Amniotic epithelial cell (primary cell): ENCODE measurements at regions not wholly inside any gene's neighbourhood (a gene's known extent, or its start where the extent isn't known, plus 50 kb on each side); places are given as distances from the start of the nearest gene placed in this dataset.
"Not testable (repeated sequence)": the region's sequence is repeated elsewhere in the genome, so short reads cannot be mapped to it uniquely, and the experiment has no call there.

ENCODE experiments used
- DNase-seq: peaks from one replicate; pipeline ENCODE4 v3.0.0-alpha.2; 2010; ENCODE audit warnings: low read depth

DNA sequence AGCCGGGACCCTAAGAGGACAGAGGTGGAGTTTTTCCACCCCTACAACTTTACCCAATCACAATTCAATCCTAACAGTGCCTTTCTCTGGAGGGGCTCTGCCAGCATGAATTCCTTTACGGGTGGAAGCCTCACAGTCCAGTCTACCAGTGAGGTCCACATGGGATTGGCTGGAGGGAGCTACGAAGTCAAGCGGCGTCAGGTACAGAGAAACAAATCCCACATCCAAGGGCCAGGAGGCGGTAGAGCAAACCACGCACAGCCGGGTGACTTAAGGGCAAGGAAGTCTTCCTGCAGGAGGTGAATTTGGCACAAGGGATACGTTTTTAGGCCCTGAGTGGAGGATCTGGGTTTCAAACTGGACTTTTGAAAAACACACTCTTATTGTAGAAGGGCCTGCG, 199.6 kb downstream of the UQCRFS1 start:
- no peak for DNase-seq

DNA sequence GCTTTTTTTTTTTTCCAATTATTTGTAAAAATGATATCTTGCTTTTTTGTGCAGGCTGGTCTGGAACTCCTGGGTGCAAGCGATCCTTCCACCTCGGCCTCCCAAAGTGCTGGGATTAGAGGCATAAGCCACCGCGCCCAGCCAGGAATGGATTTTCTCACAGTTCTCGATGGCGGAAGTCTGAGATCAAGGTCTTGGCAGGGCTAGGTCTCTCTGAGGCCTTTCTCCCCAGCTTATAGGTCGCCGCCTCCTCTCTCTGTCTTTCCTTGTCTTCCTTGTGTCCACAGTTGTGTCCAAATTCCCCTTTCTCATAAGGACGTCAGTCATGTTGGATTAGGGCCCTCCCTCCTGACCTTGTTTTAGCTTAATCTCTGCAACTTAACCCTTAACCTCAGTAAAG, 200.5 kb downstream of the UQCRFS1 start:
- DNase-seq, result no peak

DNA sequence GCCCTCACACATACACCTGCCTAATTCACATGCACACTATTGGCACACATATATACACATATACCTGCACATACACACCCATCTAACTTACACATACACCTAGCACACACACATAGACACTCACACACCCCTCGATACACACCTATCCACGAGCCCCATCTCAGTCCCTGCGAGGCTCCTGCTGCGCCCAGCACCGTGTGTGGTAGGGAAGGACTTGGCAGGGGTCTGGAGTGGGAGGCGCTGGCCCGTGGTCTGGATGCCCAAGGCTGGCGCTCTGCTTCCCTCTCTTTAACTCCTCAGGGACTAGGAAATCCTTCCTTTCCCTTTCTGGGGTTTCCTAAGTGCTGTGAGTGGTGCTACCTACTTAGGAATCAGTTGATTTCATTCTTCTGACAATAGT, 202.7 kb downstream of the UQCRFS1 start:
- DNase-seq, result no peak

DNA sequence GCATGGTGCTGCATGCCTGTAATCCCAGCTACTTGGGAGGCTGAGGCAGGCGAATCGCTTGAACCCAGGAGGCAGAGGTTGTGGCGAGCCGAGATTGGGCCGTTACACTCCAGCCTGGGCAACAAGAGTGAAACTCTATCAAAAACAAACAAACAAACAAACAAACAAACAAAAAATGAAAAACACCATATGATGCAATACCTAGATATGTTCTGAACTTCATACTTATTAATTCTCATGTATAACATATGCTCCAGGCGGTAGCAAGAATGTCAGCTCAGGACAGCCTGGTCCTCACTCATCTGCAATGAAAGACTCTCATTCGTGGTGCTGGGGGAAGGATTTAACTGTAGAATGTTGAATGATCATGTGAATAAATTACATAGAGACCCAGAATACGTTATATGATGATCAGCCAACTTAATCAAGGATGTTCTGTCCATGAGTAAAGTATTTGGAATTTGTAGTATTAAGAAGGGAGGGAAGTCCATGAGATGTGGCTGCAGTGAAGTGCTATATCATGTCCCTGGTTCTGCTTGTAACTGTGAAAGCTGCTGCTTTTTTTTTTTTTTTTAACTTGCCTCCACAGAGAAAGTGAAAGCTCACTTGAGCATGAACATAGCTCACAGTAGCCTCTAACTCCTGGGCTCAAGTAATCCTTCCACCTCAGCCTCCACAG, 206.8 kb downstream of the UQCRFS1 start:
- DNase-seq, result no peak

DNA sequence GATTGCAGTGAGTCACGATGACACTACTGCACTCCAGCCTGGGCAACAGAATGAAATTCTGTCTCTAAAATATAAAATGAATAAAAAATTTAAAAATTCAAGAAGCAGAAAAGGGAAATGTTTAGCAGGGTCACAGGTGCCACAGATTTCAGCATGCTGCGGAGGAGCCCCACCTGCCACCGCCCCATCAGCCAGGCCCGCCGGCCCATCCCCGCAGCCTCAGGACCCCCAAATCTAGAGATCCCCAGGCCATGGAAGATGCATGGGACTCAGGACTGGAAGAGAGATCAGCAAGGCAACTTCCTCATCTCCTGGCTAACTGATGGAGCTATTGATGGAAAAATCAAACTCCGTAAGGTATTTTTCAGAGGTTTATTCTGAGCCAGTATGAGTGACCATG, 208.2 kb downstream of the UQCRFS1 start:
- no peak for DNase-seq

DNA sequence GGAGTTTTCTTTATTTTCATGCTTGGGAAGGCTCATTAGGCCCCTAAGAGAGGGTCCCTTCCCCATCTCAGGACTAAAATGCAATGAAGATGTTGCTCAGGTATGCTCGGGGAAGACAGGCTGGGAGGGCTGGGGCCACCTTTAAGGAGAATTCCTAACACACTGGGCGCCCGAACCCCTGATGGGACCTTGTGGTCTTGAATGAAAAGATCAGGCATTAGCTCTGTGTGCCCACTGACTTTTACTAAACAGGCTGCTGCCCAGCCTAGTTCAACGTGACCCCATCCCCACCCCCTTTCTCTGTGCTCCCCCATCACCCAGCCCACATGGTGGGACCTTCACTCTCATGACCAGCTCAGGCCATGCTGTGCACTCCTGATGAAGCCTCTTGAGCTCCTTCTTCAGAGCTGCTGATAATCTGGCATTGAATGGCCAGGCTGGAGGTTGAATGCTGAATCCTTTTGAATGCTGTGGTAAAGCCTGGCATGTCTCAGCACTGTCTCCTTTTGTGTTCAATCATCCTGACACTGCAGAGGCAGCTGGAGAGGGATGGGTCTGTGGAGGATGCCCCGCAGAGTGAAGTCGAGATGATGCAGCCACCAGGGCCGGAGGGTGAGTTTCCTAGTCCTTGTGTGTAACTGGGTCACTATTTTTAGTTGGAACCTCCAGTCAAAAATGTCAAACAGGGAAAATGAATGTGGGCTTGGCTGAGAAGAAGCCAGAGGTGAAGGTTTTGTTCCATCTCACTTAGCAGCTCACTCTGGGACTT, 209.1 kb downstream of the UQCRFS1 start:
- no peak for DNase-seq

DNA sequence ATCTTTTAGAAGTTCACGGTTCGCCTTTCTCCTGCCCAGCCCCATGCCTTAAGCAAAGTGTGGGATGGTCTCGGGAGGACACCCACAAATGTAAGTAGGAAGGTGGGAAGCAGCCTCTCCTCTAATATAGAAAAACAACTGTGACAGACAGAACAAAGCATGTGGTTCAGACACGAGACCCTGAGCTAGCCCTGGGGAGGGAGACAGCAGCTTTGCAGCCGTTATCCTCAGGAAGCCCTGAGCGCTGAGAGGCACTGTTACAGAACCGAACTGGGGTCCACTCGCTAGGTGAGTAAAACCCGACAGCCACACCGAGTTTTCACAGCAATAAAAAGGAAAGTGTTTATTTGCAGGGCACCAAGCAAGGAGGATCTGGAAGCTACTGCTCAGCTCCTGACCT, 210.6 kb downstream of the UQCRFS1 start:
- no peak for DNase-seq

DNA sequence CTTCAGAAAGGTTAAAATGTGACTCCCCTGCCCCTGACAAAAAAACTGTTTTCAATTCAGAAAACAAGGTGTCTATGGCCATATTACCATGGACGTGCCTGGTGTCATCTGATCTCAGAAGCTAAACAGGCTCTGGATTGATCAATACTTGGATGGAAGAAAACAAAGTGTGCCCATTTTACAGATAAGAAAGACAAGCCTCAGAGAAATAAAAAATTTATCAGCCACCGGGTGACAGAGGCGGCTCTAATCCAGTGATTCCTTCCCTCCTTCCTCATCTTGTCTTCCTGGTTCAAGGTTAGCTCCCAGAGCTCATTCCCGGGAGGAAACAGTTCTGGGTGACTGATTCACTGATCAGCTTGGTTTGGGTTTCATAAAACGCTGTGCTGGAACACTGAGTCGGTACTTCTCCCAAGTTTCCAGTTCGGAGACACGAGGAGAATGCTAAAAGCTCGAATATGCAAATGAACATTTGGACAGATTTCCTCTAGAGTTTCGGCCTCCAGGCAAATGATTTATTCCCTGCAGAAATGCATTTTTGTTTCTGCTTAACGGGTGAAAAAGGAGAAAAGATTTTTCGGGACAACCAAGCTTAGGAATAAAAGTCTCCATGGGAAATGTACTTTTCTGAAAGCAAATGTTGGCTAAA, 211.2 kb downstream of the UQCRFS1 start:
- DNase-seq, result no peak

DNA sequence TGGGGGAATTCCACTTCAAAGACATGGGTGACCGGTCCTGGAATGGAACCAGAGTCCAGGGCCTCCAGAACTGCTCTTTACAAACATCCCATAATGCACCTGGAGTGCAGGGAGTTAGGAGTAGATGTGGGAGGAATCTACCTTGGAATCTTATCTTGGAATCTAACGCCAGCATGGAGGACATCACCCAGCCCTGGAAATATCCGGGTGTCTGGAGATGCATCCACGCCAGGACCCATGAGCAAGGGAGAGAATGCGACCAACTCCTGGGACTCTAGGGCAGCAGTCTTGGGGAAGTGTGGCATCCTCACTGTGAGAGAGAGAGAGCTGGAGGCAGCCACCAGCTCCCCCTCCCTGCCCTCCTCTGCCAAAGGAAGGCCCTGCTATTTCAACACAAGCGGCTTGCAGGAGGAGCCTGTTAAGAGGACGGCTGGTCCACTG, 211.8 kb downstream of the UQCRFS1 start:
- DNase-seq, result no peak

DNA sequence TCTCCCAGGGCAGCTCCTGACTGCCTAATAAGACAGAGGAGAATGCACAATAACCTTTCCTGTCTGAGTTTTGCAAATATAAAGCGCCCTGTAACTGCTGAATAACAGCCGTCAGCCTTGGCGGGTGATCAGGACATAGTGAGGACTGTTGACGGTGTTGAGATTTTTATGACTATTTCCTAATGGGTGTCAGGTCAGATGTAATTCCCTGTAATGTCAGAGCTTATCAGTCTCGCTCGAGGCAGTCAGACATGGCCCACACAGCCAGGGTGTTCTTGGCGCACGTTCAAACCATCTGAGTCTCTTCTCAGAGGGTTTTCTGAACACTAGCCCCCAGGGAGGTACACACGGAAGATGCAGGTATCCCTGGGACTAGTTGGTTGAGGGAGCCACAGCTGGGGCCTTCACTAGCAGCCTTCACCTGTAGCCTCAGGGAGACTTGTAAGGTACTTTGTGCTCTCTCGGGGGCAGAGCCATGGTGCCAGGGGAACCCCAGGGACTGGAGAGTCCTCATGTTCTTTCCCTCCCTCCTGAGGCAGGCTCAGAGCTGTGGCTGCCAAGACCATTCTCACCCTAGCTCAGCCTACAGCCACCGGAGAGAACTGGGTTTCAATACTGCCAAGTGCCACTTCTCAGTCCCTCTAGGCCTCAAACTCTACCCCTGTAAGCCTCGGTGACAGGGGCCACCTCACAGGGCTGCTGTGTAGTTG, 213.1 kb downstream of the UQCRFS1 start:
- no peak for DNase-seq

DNA sequence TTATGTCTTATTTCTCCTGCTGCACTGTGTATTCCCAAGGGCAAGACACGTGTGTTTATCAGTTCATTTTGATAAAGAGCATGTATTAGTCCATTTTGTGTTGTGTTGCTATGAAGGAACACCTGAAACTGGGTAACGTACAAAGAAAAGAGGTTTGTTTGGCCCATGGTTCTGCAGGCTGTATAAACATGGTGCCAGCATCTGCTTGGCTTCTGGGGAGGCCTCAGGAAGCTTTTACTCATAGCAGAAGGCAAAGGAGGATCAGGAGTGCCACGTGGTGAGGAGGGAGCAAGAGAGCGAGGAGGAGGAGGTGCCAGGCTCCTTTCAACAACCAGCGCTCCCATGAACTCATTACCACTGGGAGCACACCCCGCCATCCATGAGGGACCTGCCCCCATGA, 214.0 kb downstream of the UQCRFS1 start:
- DNase-seq, result no peak

DNA sequence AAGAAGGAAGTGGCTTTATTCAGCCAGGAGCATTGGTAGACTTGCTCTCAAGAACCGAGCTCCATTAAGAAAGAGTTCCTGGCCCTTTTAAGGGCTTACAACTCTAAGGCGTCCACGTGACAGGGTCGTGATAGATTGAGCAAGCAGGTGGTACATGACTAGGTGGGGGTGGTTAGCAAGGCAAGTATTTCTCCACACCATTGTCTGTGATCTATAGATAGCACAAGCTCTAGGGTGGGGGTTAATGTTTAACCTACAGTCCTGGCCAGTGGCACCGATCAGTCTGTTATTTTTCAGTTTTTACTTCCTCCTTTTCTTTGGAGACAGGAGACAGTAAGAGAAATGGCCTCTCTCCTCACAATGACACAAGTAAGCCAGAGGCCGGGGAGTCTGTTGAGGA, 215.1 kb downstream of the UQCRFS1 start:
- not testable (repeated sequence) for DNase-seq

DNA sequence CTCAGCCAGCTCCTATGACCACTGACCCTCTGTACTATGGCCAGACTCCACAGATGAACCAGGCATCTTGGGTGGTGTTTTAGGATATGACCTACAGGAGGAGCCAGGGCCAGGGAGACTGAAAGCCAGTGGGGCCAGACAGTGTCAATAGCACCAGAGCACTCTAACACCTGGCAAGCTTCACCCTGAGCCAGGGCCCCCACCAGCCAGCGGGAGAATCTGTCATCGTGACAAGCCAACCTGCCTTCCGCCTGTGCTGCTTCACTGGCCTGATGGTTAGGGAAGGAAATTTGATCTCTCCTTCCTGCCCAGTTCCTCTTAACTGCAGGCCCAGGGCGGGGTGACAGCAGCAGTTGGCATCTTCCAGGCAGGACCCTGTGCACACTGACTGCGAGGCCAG, 222.4 kb downstream of the UQCRFS1 start:
- no peak for DNase-seq

DNA sequence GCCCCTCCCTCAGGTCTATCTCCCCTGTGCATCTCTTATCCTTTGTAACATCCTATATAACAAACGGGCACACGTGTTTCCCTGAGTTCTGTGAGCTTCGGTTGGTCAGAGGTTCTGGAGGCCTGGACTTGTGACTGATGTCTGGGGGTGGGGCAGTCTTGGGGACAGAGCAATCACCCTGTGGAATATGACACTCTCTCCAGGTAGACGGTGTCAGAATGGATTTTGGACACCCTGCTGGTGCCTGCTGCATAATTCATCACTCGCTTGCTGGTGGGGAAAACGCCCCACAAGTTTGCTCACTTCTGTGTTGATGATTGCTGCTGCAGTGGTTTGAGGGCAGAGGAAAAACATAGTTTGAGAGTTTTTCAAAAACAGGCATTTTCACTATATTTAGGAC, 223.2 kb downstream of the UQCRFS1 start:
- DNase-seq, result no peak

DNA sequence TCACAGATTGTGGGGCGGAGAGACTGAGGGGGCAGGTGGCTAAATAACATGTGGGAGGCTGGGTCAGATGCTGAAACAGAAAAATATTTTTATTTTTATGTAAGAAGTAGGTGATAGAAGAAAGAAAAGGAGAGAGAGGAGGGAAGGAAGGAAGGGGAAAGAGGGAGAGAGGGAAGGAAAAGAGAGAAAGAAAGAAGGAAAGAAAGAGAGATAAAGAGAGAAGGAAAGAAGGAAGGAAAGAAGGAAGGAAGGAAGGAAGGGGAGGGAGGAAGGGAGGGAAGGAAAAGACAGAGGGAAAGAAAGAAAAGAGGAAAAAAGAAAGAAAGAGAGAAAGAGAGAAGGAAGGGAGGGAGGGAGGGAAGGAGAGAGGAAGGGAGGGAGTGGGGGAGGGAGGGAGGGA, 224.9 kb downstream of the UQCRFS1 start:
- no peak for DNase-seq

DNA sequence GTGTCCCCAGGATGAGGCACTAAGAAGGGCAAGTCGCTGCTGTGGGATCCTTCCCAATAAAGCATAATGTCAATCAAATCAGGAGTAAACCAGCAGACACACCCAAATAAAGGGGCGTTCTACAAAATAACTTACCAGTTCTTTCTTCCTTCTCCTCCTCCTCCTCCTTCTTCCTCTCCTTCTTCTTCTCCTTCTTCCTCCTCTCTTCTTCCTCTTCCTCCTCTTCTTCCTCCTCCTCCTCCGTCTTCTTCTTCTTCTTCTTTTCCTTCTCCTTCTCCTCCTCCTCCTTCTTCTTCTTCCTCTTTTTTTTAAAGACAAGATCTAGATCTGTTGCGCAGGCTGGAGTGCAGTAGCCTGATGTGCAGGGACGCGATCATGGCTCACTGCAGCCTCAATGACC, 225.8 kb downstream of the UQCRFS1 start:
- DNase-seq, result no peak

DNA sequence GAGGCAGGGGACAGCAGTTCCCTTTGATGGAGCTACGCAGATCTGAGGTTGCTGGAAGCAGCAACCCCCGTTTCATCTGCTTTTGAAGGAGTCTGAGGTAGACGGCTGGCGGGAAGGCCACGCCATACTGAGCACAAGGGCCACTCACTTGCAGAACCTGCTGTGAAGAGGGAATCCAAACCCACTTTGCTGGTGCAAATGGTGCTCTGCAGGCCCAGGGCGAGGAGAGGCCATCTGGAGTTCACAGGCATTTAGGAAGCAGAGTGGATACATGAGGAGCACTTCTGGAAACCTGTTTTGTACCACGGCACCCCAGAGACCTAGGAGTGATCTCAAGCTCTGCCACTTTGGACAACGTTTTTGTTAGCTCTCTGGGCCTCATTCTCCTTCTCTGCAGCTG, 227.8 kb downstream of the UQCRFS1 start:
- DNase-seq, result no peak

DNA sequence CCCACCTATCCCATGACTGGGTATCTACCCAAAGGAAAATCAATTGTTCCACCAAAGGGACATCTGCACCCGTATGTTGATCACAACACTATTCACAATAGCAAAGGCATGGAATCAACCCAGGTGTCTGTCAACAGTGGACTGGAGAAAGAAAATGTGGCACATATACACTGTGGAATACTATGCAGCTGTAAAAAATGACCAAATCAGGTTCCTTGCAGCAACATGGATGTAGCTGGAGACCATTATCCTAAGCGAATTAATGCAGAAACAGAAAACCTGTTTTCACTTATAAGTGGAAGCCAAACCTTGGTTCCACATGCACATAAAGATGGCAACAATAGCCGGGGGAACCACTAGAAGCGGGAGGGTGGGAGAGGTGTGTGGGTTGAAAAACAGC, 228.6 kb downstream of the UQCRFS1 start:
- no peak for DNase-seq

DNA sequence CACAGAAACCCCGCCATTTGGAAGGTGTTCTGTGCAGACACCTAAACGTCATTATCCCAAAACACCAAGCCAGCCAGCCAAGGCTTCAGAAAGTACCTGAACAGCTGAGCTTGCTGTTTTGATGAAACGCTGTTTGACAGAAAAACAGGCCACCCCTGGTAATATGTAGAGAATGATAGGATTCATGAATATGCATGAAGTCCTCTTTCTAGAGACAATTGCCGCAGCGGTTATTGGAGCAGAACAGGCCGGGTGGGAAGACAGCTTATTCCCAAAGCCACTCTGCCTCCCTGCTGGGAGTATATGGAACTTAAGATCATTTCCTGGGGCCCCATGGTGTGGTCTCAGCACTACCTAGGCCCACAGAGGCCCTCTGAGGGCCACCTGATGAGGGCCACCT, 229.5 kb downstream of the UQCRFS1 start:
- no peak for DNase-seq

DNA sequence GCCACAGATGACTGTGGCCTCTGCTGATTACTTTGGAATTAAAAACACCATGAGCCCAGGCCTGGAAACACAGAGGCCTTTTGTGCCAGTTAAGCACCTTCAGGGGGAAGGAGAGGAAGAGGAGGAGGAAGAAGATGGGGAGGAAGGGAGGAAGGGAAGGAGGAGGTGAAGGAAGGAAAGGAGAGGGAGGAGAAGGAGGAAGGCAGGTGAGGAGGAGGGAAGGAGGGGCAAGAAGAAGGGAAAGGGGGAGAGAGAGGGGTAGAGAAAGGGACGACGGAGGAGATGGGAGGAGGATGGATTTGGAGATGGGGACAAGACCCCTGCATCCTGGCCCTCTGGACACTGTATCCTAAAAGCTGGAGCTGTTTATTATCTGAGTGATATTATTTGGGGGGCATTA, 231.0 kb downstream of the UQCRFS1 start:
- DNase-seq, result no peak

DNA sequence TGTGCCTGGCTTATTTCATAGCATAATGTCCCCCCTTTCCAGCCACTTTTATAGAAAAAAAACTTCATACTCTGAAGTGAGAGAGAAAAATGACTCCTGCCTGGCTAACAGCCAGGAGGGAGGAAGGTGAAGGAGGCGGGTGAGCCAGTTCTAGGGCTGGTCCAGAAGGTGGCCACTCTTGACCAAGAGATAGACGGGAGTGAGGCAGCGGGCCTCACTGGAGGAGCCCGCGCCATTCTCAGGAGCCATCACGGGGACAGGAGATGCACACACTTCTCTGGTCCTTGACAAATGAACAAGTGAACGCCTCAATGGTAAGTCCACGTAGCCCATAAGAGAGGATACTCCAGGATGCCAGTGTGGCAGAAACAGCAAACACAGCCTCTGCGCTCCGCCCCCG, 231.4 kb downstream of the UQCRFS1 start:
- no peak for DNase-seq

DNA sequence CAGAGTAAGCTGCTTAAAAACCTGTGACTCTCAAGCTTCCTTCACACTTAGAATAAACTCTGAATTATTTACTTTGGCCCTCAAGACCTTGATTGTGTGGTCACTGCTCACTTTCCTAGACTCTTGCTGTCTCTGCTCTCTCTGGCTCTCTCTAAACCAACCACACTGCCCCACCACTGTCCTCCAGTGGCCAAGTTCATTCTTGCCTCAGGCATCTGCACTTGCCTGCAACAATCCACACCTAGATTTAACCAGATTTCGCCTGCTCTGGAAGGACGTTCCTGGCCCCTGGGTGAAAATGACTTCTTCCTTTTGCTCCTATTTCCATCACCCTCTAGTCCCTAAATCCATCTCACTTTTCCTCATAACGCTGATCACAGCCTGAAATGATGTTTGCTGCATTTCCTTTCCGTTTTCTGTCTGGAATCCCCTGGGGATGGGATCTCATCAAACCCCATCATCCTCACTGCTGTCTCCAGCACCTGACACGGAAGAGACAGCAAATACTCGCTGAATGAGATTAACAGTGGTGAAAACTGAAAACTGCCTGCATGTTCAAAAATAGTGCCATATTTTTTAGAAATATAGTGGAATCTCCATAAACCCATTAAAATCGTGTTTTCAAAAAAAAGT, 232.6 kb downstream of the UQCRFS1 start:
- DNase-seq, result no peak
